Smooth muscle cell (in vitro differentiated cells): ENCODE measurements at regions not wholly inside any gene's neighbourhood (a gene's known extent, or its start where the extent isn't known, plus 50 kb on each side); places are given as distances from the start of the nearest gene placed in this dataset.

Source experiments
- DNase-seq: peaks from one replicate; lab custom pipeline; 2025; ENCODE audit not compliant: unreplicated experiment; lab: John Stamatoyannopoulos, UW
- H2AFZ ChIP-seq: fragments of 200-600 bp; sonication (generic); 2 replicates; pipeline ENCODE4 v1.6.0; 2016; ENCODE audit warnings: antibody characterized with exemption, low read depth, mild to moderate bottlenecking
- H3F3A ChIP-seq: fragments of 200-600 bp; sonication (generic); 2 replicates; pipeline ENCODE4 v1.6.0; 2017; ENCODE audit warnings: antibody characterized with exemption, low read depth
- H3K27ac ChIP-seq: fragments of 200-600 bp; sonication (generic); 2 replicates; pipeline ENCODE4 v1.5.1; 2016; ENCODE audit warnings: low read depth, mild to moderate bottlenecking
- H3K27me3 ChIP-seq: fragments of 200-600 bp; sonication (generic); 2 replicates; pipeline ENCODE4 v1.6.1; 2016; ENCODE audit warnings: low read depth, mild to moderate bottlenecking
- H3K36me3 ChIP-seq: fragments of 200-600 bp; sonication (generic); 2 replicates; pipeline ENCODE4 v1.5.1; 2016; ENCODE audit warnings: low read depth
- H3K4me1 ChIP-seq: fragments of 200-600 bp; sonication (generic); 2 replicates; pipeline ENCODE4 v1.5.1; 2016; ENCODE audit warnings: low read depth
- H3K4me2 ChIP-seq: fragments of 200-600 bp; sonication (generic); 2 replicates; pipeline ENCODE4 v1.6.0; 2016; ENCODE audit warnings: mild to moderate bottlenecking
- H3K4me3 ChIP-seq: fragments of 200-600 bp; sonication (generic); 2 replicates; pipeline ENCODE4 v1.5.1; 2016; ENCODE audit warnings: mild to moderate bottlenecking
- H3K79me2 ChIP-seq: fragments of 200-600 bp; sonication (generic); 2 replicates; pipeline ENCODE4 v1.6.0; 2016; ENCODE audit warnings: low read depth, mild to moderate bottlenecking
- H3K9ac ChIP-seq: fragments of 200-600 bp; sonication (generic); 2 replicates; pipeline ENCODE4 v1.6.0; 2016; ENCODE audit warnings: low read depth
- H3K9me3 ChIP-seq: fragments of 200-600 bp; sonication (generic); replicated peaks from 2 replicates; pipeline ENCODE4 v1.5.1; 2016; ENCODE audit warnings: low read depth
- H4K20me1 ChIP-seq: fragments of 200-600 bp; sonication (generic); 2 replicates; pipeline ENCODE4 v1.6.0; 2016; ENCODE audit warnings: low read depth
- CTCF ChIP-seq: fragments of 200-600 bp; sonication (generic); IDR thresholded peaks from 2 replicates; pipeline ENCODE4 v1.5.1; 2017; ENCODE audit warnings: borderline replicate concordance, mild to moderate bottlenecking, antibody characterized with exemption; ENCODE audit not compliant: insufficient read depth, poor library complexity, severe bottlenecking
- WGBS: methylation state at CpG from one replicate; pipeline ENCODE4 v1.1.7; 2016; ENCODE audit warnings: low lambda C conversion rate; 5-methylcytosine and 5-hydroxymethylcytosine counted together

DNA sequence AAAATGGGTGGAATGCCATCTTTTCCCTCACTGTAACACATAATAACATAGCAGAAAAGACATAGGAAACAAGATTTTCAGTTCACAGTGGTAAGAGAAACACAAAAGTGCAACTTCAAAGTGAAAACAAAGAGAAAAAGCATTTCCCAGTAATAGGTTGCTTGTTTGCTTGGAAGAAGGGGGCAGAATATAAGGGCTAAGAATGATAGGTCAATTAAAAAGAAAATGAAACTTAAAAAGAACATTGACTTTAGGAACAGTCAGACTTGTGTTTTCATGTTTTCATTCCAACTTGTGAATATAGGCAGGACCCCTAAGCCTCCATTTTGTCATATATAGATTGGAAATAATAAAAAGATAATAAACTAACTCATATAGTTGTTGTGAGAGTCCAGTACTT, 168.2 kb upstream of the PPP3CA start:
- no peaks in the 10 kb centered on the region for H3K27me3 ChIP-seq
- no peak overlapping the region for H3K4me2 ChIP-seq
- no peak for DNase-seq
- no peak overlapping the region for H3K4me3 ChIP-seq
- H3K9ac ChIP-seq = no peak overlapping the region
- H3K36me3 ChIP-seq = no peaks in the 10 kb centered on the region
- H3K9me3 ChIP-seq = no peaks in the 10 kb centered on the region
- TF ChIP-seq CTCF = no peak
- H2AFZ ChIP-seq = no peak overlapping the region
- no peak overlapping the region for H3K27ac ChIP-seq
- H3F3A ChIP-seq = no peaks in the 10 kb centered on the region
- H4K20me1 ChIP-seq = no peaks in the 10 kb centered on the region
- no peaks in the 10 kb centered on the region for H3K79me2 ChIP-seq
- H3K4me1 ChIP-seq = no peaks in the 10 kb centered on the region

GRCh38 chr4:101515099-101515498, 167.8 kb upstream of the PPP3CA start:
- no peak for TF ChIP-seq CTCF
- no peak overlapping the region for H3K4me3 ChIP-seq
- H3F3A ChIP-seq = no peaks in the 10 kb centered on the region
- no peaks in the 10 kb centered on the region for H4K20me1 ChIP-seq
- WGBS = 91% methylated on average over 2 of the region's 2 CpGs
- H3K36me3 ChIP-seq = no peaks in the 10 kb centered on the region
- no peak for DNase-seq
- H3K9me3 ChIP-seq = no peaks in the 10 kb centered on the region
- H3K4me2 ChIP-seq = no peak overlapping the region
- H2AFZ ChIP-seq = no peak overlapping the region
- H3K4me1 ChIP-seq = no peaks in the 10 kb centered on the region
- no peaks in the 10 kb centered on the region for H3K27me3 ChIP-seq
- H3K27ac ChIP-seq = no peak overlapping the region
- no peak overlapping the region for H3K9ac ChIP-seq
- no peaks in the 10 kb centered on the region for H3K79me2 ChIP-seq

DNA sequence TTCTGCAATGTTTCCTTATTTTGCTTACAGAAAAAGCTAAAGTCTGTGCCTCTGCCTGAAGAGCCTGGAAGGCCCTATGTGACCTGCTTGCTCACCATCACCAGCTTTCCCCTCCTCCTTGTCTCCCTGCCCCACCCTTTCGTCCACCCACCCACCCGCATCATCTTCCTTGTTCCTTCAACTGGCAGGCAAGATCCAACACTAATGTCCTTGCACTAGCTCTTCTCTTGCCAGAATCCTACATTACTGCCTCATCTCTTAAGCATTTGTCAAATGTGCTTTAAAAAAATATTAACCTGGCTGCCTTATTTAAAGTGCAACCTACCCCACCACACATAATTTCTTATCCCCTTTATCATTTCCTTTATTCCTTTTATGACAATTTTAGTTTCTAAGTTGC, 165.1 kb upstream of the PPP3CA start:
- H3K79me2 ChIP-seq = no peaks in the 10 kb centered on the region
- no peak overlapping the region for H2AFZ ChIP-seq
- H4K20me1 ChIP-seq = no peaks in the 10 kb centered on the region
- H3K27ac ChIP-seq = no peak overlapping the region
- no peaks in the 10 kb centered on the region for H3F3A ChIP-seq
- DNase-seq = no peak
- H3K4me2 ChIP-seq = no peak overlapping the region
- H3K27me3 ChIP-seq = no peaks in the 10 kb centered on the region
- WGBS = 95% methylated on average over 2 of the region's 2 CpGs
- H3K4me1 ChIP-seq = no peaks in the 10 kb centered on the region
- no peak for TF ChIP-seq CTCF
- no peak overlapping the region for H3K4me3 ChIP-seq
- H3K9me3 ChIP-seq = no peaks in the 10 kb centered on the region
- H3K36me3 ChIP-seq = no peaks in the 10 kb centered on the region
- H3K9ac ChIP-seq = no peak overlapping the region

GRCh38 chr4:101501421-101501820, 154.1 kb upstream of the PPP3CA start:
- no peaks in the 10 kb centered on the region for H3K27me3 ChIP-seq
- H3K4me2 ChIP-seq = no peak overlapping the region
- no peaks in the 10 kb centered on the region for H3K9me3 ChIP-seq
- no peaks in the 10 kb centered on the region for H4K20me1 ChIP-seq
- no peak overlapping the region for H2AFZ ChIP-seq
- no peak overlapping the region for H3K27ac ChIP-seq
- no peak overlapping the region for H3K9ac ChIP-seq
- no peak for DNase-seq
- no peak for TF ChIP-seq CTCF
- no peaks in the 10 kb centered on the region for H3K4me1 ChIP-seq
- no peaks in the 10 kb centered on the region for H3K79me2 ChIP-seq
- no peaks in the 10 kb centered on the region for H3K36me3 ChIP-seq
- no peak overlapping the region for H3K4me3 ChIP-seq
- H3F3A ChIP-seq = no peaks in the 10 kb centered on the region
